Epithelial cell of esophagus (primary cell): ENCODE measurements at regions not wholly inside any gene's neighbourhood (a gene's known extent, or its start where the extent isn't known, plus 50 kb on each side); places are given as distances from the start of the nearest gene placed in this dataset.
A peak's percentile ranks its signal among the peaks of the same experiment; 100 is the strongest.

Source experiments
- DNase-seq: peaks from one replicate; pipeline ENCODE4 v3.0.0; 2010; ENCODE audit warnings: low read depth
- H3K4me3 ChIP-seq: 2 replicates; pipeline ENCODE4 v1.5.1; 2011; ENCODE audit warnings: mild to moderate bottlenecking, low read length, control low read depth
- TF ChIP-seq, protein P1 (sequence below): IDR thresholded peaks from 2 replicates; pipeline ENCODE4 v1.5.1; 2011; ENCODE audit warnings: low read depth, mild to moderate bottlenecking, low read length, control low read depth, inconsistent platforms; ENCODE audit not compliant: insufficient read depth; ENCODE audit errors: missing control alignments

DNA sequence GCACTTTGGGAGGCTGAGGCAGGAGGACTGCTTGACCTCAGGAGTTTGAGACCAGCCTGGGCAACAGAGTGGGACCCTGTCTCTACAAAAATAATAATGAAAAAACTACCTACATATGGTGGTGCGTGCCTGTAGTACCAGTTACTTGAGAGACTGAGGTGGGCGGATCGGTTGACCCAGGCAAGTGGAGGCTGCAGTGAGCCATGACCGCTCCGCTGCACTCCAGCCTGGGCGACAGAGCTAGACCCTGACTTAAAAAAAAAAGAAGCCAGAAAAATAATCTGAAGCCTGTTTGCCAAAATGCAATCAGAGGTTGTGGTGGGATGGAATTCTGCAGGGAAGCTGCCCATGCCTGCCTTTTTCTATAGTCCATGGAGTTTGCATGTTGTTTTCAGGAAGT is 50.4 kb upstream of the GGTA1 start:
- TF ChIP-seq, protein P1, sequence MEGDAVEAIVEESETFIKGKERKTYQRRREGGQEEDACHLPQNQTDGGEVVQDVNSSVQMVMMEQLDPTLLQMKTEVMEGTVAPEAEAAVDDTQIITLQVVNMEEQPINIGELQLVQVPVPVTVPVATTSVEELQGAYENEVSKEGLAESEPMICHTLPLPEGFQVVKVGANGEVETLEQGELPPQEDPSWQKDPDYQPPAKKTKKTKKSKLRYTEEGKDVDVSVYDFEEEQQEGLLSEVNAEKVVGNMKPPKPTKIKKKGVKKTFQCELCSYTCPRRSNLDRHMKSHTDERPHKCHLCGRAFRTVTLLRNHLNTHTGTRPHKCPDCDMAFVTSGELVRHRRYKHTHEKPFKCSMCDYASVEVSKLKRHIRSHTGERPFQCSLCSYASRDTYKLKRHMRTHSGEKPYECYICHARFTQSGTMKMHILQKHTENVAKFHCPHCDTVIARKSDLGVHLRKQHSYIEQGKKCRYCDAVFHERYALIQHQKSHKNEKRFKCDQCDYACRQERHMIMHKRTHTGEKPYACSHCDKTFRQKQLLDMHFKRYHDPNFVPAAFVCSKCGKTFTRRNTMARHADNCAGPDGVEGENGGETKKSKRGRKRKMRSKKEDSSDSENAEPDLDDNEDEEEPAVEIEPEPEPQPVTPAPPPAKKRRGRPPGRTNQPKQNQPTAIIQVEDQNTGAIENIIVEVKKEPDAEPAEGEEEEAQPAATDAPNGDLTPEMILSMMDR = no peak
- DNase-seq = no peak
- no peak overlapping the region for H3K4me3 ChIP-seq

DNA sequence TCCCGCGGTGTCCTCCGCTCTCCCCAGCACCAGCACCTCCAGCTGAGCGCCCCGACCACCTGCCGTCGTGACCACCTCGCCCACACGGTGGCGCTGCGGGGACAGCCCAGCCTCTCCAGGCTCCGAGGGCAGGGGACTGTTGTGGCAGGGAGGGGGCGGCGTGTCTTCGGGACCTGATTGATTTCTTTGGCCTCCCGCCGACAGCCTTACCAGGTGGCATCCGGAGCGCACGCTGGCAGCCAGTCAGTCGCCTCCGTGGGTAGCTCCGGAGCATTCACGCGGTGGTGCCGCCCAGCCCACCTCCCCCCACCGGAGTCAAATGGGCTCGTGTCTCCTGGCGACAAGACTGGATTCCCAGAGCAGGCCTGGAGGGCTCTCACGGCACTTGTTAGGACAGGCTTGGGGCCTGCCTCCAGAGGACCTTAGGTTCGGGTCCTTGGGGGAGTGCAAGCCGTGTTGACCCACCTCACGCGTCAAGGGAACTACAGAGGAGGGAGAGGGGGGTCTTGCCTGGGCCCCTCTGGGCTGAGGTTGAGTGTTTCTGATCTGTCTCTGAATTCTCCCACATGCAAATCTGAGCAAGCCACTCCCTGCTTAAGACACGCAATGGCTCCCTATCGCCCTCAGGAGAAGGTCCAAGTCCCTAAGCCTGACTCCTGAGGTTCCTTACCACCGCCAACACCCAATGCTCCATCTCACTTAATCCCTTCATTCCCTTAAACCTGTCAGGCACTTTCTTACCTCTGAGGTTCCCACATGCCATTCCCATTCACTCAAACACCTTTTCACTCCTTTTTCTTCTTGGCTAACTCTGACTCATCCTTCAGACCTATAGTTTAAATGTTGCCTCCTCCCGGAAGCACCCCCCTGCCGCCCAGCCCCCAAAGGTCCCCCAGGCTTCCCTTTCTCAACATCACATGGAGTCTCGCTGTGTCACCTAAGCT is 51.2 kb upstream of the GGTA1 start:
- peak; percentile 74 for DNase-seq
- TF ChIP-seq, protein P1 = peak; percentile 81
- peak overlapping the region; percentile 28 for H3K4me3 ChIP-seq

DNA sequence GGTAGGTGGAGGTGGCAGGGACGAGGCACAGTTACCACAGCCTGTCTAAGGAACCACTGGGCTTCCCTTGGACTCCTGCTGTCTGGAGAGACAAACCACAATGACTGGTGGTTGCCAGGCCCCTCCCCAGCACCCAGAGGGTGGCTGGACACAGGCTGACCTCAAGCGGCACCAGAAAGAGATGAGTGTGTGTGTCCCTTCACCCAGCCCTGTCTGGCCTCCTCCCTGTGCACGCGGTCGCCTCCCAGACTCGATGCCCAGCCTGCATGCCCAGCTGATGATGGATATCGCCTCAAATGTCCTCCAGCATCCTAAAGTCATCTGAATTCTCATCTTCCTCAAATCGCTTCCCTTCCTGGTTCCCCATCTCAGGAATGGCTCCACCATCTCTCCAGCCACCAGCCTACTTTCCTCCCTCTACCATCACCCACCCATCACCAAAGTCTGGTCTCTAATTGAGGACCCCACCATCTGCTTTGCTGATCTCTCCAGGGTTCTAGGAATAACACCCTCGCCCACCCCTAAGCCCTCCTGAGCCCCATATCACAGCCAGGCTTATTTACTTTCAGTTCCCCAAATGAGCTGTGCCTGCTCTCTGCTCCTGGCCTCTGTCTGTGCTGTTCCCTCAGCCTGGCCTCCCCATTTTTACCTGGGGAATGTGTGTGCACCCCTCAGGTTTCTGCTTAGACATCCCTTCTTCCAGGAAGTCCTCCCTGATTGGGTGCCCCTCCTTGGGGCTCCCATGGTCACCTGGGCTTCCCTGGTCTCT is 52.5 kb upstream of the GGTA1 start:
- TF ChIP-seq, protein P1 = no peak
- H3K4me3 ChIP-seq = no peak overlapping the region
- no peak for DNase-seq

DNA sequence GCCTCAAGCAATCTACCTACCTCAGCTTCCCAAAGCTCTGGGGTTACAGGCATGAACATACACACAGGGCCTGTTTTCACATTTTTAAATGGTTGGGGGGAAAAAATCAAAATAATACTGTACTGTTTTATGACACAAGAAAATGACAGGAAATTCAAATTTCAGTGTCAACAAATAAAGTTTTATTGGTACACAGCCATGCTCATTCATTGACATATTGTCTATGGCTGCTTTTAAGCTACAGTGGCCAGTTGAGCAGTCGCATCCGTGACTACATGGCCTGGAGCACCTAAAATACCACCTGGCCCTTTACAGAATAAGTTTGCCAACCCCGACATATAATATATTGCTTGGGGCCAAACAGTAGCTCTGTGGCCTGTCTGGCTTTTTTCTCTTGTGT is 56.4 kb upstream of the GGTA1 start:
- no peak overlapping the region for H3K4me3 ChIP-seq
- TF ChIP-seq, protein P1 = no peak
- DNase-seq = peak; percentile 9

DNA sequence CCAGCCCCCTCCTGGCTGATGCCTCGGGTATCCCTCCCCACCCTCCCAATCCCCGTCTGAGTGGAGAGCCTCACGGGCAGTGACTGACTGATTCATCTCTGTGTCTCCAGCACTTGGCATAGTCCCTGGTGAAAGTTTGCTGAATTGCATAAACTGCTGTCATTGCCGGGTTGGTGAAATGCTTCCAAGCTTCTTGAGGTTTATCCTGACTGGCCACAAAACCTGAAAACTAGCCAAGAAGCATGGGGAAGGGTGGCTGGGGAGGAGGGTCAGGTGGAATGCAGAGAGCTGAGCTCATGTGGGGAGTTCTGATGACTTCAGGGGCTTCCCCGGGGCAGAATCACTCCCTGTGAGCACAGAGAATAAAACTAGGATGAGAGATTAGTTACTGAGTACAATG is 56.9 kb upstream of the GGTA1 start:
- TF ChIP-seq, protein P1 = peak; percentile 5
- H3K4me3 ChIP-seq = no peak overlapping the region
- peak; percentile 96 for DNase-seq

DNA sequence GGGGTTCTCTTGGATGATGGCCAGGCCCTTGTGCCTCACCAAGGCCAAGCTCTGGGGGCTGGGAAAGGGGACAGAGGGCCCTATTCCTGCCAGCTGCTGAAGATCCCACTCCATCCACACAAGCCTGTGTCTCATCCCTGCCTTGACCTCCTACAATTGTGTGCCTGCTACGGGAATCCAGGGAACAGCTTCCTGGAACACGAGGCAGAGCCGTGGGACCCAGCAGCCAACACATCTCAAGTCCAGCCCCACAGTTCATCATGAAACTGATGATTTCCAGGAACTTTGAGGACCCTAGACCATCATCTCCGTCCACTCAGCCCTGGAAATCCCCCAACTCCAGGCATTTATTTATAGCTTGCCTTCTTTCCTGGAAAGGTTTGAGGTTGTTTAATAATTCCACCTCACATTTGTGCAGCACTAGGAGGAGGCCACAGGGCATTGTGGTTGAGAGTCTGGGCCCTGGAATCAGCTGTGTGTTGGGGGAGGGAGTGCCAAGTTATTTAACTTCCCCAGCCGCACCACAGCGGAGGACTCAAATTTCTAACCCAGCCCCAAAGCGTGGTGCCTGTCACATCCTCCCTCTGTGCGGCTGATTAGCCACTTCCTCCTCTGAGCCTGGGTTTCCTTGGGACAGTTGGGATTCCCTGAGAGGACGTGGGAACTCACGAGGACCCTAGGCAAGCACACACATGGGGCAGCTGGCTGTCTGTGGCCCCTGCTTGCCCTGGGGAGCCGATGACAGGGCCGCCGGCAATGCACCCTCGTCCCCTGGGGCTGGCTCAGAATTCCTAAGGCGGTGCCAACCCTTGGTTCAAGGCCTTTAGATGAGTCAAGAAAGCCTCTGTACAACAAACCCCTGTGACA is 58.2 kb upstream of the GGTA1 start:
- no peak overlapping the region for H3K4me3 ChIP-seq
- peak; percentile 79 for DNase-seq
- TF ChIP-seq, protein P1 = no peak
